Glutamatergic neuron (in vitro differentiated cells): ENCODE measurements at regions not wholly inside any gene's neighbourhood (a gene's known extent, or its start where the extent isn't known, plus 50 kb on each side); places are given as distances from the start of the nearest gene placed in this dataset.
A peak's percentile ranks its signal among the peaks of the same experiment; 100 is the strongest.

Experiments used
- DNase-seq: peaks from one replicate; pipeline ENCODE4 v3.0.0; 2022
- H3K27ac Mint-ChIP-seq: one replicate; pipeline ENCODE4 v1.8.0; 2020; ENCODE audit warnings: mild to moderate bottlenecking, mixed read lengths, inconsistent platforms; ENCODE audit not compliant: unreplicated experiment
- H3K27me3 Mint-ChIP-seq: one replicate; pipeline ENCODE4 v1.8.0; 2020; ENCODE audit warnings: mild to moderate bottlenecking, moderate library complexity, mixed read lengths, inconsistent platforms; ENCODE audit not compliant: unreplicated experiment
- H3K36me3 Mint-ChIP-seq: one replicate; pipeline ENCODE4 v1.8.0; 2020; ENCODE audit warnings: mild to moderate bottlenecking, mixed read lengths, inconsistent platforms; ENCODE audit not compliant: unreplicated experiment
- H3K4me1 Mint-ChIP-seq: one replicate; pipeline ENCODE4 v1.8.0; 2020; ENCODE audit warnings: mild to moderate bottlenecking, low read depth, mixed read lengths, inconsistent platforms; ENCODE audit not compliant: unreplicated experiment
- H3K4me3 Mint-ChIP-seq: one replicate; pipeline ENCODE4 v1.8.0; 2020; ENCODE audit warnings: mild to moderate bottlenecking, mixed read lengths, inconsistent platforms; ENCODE audit not compliant: unreplicated experiment
- H3K9me3 Mint-ChIP-seq: one replicate; pipeline ENCODE4 v1.8.0; 2020; ENCODE audit warnings: mild to moderate bottlenecking, moderate library complexity, mixed read lengths, inconsistent platforms; ENCODE audit not compliant: unreplicated experiment
- TF ChIP-seq, protein P1 (sequence below): fragments of 200-600 bp; sonication (generic); IDR thresholded peaks from one replicate; pipeline ENCODE4 v1.5.0; 2021; ENCODE audit not compliant: partially characterized antibody, unreplicated experiment

DNA sequence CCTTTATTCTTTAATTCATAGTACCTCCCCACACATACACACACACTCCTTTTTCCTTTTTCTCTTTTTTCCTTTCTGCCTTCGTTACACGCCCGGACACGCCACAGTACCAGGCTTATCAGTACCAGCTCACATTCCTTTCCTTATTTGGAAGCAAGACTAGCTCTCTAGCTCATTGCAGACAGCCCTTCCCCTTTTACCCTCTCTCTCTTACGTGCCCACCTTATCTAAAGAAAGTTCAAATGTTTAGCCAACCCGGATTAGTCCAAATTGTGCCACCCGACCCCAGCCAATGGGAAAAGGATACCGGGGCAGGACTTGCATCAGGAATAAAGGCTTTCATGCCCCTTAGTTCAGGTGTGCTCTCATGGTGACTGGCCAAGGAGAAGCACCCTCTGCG is 194.7 kb upstream of the VCX3A start:
- Mint-ChIP-seq H3K9me3 (peaks cover 1% of the 10 kb centered on the region), H3K36me3 (no peaks in the 10 kb centered on the region), H3K27me3 (no peaks in the 10 kb centered on the region), H3K27ac (peak overlapping the region; percentile 29), H3K4me1 (no peaks in the 10 kb centered on the region), H3K4me3 (no peak overlapping the region)
- no peak for DNase-seq
- TF ChIP-seq, protein P1, sequence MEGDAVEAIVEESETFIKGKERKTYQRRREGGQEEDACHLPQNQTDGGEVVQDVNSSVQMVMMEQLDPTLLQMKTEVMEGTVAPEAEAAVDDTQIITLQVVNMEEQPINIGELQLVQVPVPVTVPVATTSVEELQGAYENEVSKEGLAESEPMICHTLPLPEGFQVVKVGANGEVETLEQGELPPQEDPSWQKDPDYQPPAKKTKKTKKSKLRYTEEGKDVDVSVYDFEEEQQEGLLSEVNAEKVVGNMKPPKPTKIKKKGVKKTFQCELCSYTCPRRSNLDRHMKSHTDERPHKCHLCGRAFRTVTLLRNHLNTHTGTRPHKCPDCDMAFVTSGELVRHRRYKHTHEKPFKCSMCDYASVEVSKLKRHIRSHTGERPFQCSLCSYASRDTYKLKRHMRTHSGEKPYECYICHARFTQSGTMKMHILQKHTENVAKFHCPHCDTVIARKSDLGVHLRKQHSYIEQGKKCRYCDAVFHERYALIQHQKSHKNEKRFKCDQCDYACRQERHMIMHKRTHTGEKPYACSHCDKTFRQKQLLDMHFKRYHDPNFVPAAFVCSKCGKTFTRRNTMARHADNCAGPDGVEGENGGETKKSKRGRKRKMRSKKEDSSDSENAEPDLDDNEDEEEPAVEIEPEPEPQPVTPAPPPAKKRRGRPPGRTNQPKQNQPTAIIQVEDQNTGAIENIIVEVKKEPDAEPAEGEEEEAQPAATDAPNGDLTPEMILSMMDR: no peak

DNA sequence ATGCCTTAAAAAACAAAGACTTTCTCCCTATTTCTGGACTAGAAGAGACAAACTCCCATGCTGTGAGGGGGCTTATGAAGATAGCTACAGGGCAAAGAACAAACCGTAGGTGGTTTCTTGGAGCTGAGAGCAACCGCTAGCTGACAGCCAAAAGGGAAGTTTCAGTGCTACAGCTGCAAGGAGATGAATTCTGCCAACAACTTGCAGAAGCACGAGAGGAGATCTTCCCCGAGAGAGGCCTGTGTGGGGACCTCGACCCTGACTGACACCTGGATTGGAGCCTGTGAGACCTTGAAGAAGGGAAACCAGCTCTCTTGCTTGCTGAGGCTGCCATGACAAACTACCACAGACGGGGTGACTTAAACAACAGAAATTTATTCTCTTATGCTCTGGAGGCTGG is 183.8 kb upstream of the VCX3A start:
- DNase-seq: no peak
- TF ChIP-seq, protein P1: no peak
- Mint-ChIP-seq H3K9me3 (no peaks in the 10 kb centered on the region), H3K27ac (no peak overlapping the region), H3K4me1 (no peaks in the 10 kb centered on the region), H3K27me3 (peaks cover 1% of the 10 kb centered on the region), H3K4me3 (no peak overlapping the region), H3K36me3 (no peaks in the 10 kb centered on the region)

DNA sequence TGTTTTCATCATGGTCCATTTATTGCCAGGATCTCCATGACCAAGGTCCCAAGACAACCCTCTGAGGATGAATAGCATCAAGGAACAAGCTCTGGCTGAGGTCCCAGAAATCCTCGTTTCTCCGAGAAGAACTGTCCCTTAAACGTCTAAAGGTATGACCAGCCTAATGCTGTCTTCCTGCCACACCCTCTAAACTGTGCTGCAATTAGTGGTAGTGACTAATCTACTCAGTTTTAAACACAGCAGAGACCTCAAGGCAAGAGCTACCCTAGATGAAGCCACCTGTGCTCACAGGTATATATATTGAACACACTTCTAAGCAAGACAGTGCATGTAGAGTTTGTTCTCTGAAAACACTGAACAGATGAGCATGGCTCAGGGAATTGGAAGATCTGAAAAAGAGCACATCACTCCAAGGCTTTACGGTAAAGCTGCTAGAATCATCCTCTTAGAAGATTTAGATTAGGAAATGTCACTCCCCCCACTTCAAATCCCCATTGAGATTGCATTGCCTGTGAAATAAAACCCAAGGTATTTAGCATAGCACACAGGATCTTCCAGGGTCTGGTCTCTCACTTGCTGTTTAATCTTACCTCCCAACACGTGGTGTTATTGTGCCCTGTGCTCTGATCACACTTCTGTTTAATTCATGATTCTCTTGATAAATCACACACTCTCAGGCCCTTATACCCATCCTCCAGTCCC is 173.9 kb upstream of the VCX3A start:
- H3K9me3 Mint-ChIP-seq: no peaks in the 10 kb centered on the region
- no peaks in the 10 kb centered on the region for H3K4me1 Mint-ChIP-seq
- H3K4me3 Mint-ChIP-seq: no peak overlapping the region
- no peaks in the 10 kb centered on the region for H3K27me3 Mint-ChIP-seq
- H3K27ac Mint-ChIP-seq: no peak overlapping the region
- TF ChIP-seq, protein P1: no peak
- H3K36me3 Mint-ChIP-seq: no peaks in the 10 kb centered on the region
- no peak for DNase-seq

DNA sequence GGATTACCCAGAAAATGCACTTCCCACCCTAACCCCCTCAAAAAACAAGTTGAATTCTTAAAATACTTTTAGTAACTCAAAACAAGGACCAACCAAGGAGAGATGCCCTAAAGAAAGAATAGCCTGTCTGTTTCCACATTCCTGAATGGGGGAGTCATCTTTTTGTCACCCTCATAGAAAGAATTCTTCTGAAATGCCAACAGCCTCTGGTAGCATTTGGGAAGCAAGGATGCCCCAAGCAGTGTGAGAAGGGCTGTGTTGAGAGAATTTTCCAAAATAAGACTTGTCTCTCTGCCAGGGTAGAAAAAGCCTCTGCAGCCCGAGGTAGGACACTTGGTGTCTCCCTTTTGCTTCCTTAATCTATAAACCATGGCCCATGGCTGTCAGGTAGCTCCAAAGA is 173.1 kb upstream of the VCX3A start:
- DNase-seq: no peak
- Mint-ChIP-seq H3K9me3 (no peaks in the 10 kb centered on the region), H3K4me3 (no peak overlapping the region), H3K27ac (no peak overlapping the region), H3K27me3 (no peaks in the 10 kb centered on the region), H3K4me1 (no peaks in the 10 kb centered on the region), H3K36me3 (no peaks in the 10 kb centered on the region)
- TF ChIP-seq, protein P1: no peak

DNA sequence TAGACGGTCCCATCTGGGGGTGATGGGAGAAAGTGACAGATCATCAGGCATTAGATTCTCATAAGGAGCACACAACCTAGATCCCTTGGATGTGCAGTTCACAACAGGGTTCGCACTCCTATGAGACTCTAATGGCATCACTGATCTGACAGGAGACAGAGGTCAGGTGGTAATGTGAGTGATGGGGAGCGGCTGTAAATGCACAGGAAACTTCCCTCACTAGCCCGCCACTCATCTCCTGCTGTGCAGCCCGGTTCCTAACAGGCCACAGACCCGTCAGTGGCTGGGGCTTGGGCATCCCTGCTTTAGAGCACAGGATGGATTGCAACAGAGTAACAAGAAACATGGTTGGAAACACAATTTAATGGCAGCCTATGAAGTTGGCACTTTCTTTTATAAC is 172.6 kb upstream of the VCX3A start:
- Mint-ChIP-seq H3K27me3 (no peaks in the 10 kb centered on the region), H3K36me3 (no peaks in the 10 kb centered on the region), H3K9me3 (no peaks in the 10 kb centered on the region), H3K4me1 (no peaks in the 10 kb centered on the region), H3K27ac (no peak overlapping the region), H3K4me3 (no peak overlapping the region)
- TF ChIP-seq, protein P1: no peak
- no peak for DNase-seq
